HepG2 (cell line): ENCODE measurements at regions not wholly inside any gene's neighbourhood (a gene's known extent, or its start where the extent isn't known, plus 50 kb on each side); places are given as distances from the start of the nearest gene placed in this dataset.
A peak's percentile ranks its signal among the peaks of the same experiment; 100 is the strongest.

ENCODE experiments used
- ATAC-seq: fragments of 200-7000 bp; cut with Tn5 transposase; 3 replicates; pipeline ENCODE4 v1.9.1; 2020; ENCODE audit warnings: mild to moderate bottlenecking, moderate library complexity
- BruUV-seq: library from RNA; stranded (reverse); fragments of 400-500 nt; replicated peaks from 2 replicates; lab custom pipeline; 2021; lab: Mats Ljungman, UMichigan
- CTCF ChIA-PET: fragments of 300-600 bp; formaldehyde crosslinking; extraction: SDS; loops from one replicate; lab custom pipeline; 2021; ENCODE audit warnings: low total read pairs, inconsistent platforms, low intra/inter-chr PET ratio; lab: Yijun Ruan, JAX
- POLR2A ChIA-PET: fragments of 350-600 bp; sonication (Branson Sonifier 250); formaldehyde crosslinking; loops from one replicate; lab custom pipeline; 2020; ENCODE audit warnings: antibody characterized with exemption, inconsistent platforms; lab: Yijun Ruan, JAX
- DNase-seq: peaks from one replicate; pipeline ENCODE4 v3.0.0-alpha.2; 2015; ENCODE audit warnings: low spot score
- FAIRE-seq: peaks from 3 replicates; lab custom pipeline; 2011; peaks lifted over from hg19 to GRCh38; lab: Jason Lieb, UNC
- H2AFZ ChIP-seq: one replicate; pipeline ENCODE4 v1.6.1; 2011; ENCODE audit warnings: low read length, inconsistent platforms
- H3K27ac ChIP-seq: fragments of 300-600 bp; 3 replicates; pipeline ENCODE4 v1.8.0; 2011; ENCODE audit warnings: mixed run types, mild to moderate bottlenecking, mixed read lengths, low read length, inconsistent platforms; ENCODE audit not compliant: insufficient read depth; ENCODE audit errors: extremely low read length
- H3K27me3 ChIP-seq, 2 experiments: fragments of 200-600 bp in 1 of 2; 2 replicates in 1 of 2; 3 replicates in 1 of 2; pipeline versions ENCODE4 v1.6.0 to v1.8.0; 2011; ENCODE audit warnings: low read length in 2 of 2, mild to moderate bottlenecking in 2 of 2, moderate library complexity in 2 of 2, inconsistent platforms in 1 of 2; ENCODE audit not compliant: insufficient read depth in 2 of 2, control insufficient read depth in 1 of 2
- H3K36me3 ChIP-seq, 2 experiments: fragments of 200-600 bp in 1 of 2; replicated peaks in 1 of 2; 2 replicates in 1 of 2; 3 replicates in 1 of 2; pipeline versions ENCODE4 v1.5.1 to v1.8.0; 2011; ENCODE audit warnings: low read length in 2 of 2, inconsistent platforms in 1 of 2; ENCODE audit not compliant: insufficient read depth in 2 of 2, control insufficient read depth in 1 of 2
- H3K4me1 ChIP-seq: 2 replicates; pipeline ENCODE4 v1.5.1; 2012; ENCODE audit warnings: low read length, inconsistent platforms; ENCODE audit not compliant: insufficient read depth
- H3K4me2 ChIP-seq: 2 replicates; pipeline ENCODE4 v1.6.0; 2011; ENCODE audit warnings: low read depth, low read length, inconsistent platforms
- H3K4me3 ChIP-seq, 3 experiments: fragments of 200-600 bp in 1 of 3; sonication (generic), shearing (Covaris generic) in 1 of 3; replicated peaks in 1 of 3; 2 replicates each; pipeline ENCODE4 v1.5.1; 2011 to 2016; ENCODE audit warnings: low read length in 3 of 3, inconsistent platforms in 2 of 3, low read depth in 2 of 3, mild to moderate bottlenecking in 2 of 3, control low read depth in 1 of 3, mixed read lengths in 1 of 3; ENCODE audit not compliant: insufficient read depth in 1 of 3
- H3K79me2 ChIP-seq: one replicate; pipeline ENCODE4 v1.6.1; 2011; ENCODE audit warnings: low read length, inconsistent platforms; ENCODE audit not compliant: insufficient read depth
- H3K9ac ChIP-seq: 2 replicates; pipeline ENCODE4 v1.6.0; 2011; ENCODE audit warnings: mild to moderate bottlenecking, low read depth, low read length, inconsistent platforms; ENCODE audit not compliant: insufficient read depth
- H3K9me3 ChIP-seq: 2 replicates; pipeline ENCODE4 v1.5.1; 2012; ENCODE audit warnings: mild to moderate bottlenecking, low read length
- H4K20me1 ChIP-seq: 2 replicates; pipeline ENCODE4 v1.6.0; 2011; ENCODE audit warnings: inconsistent platforms, mild to moderate bottlenecking, low read length, moderate library complexity; ENCODE audit not compliant: insufficient read depth
- SMYD3 ChIP-seq: sonication (generic); formaldehyde crosslinking; IDR thresholded peaks from 2 replicates; pipeline ENCODE4 v1.8.1; 2023; ENCODE audit warnings: mild to moderate bottlenecking, missing genetic modification reagents
- TEAD3 ChIP-seq: optimal IDR thresholded peaks from 2 replicates; pipeline ENCODE3; 2016; ENCODE audit warnings: borderline replicate concordance
- TOE1 ChIP-seq: sonication (generic); formaldehyde crosslinking; IDR thresholded peaks from 2 replicates; pipeline ENCODE4 v1.4.0; 2020; ENCODE audit warnings: mild to moderate bottlenecking, missing genetic modification reagents
- ZNF317 ChIP-seq: sonication (generic); formaldehyde crosslinking; IDR thresholded peaks from 2 replicates; pipeline ENCODE4 v1.5.0; 2020; ENCODE audit warnings: mild to moderate bottlenecking, missing genetic modification reagents
- WGBS: methylation state at CpG from one replicate; pipeline ENCODE4 v1.1.6; 2017; ENCODE audit warnings: low lambda C conversion rate; 5-methylcytosine and 5-hydroxymethylcytosine counted together
- in situ Hi-C: cut with HindIII; loops from 2 replicates; pipeline ENCODE4 v1.10.0; 2017; ENCODE audit warnings: low pct_unique_long_range_greater_than_20kb; ENCODE audit not compliant: extremely low pct_ligation_motif_present
- intact Hi-C: fragments of 100-400 bp; cut with micrococcal nuclease; formaldehyde crosslinking; loops from one replicate; pipeline ENCODE4 v1.10.0; 2022; ENCODE audit not compliant: unreplicated experiment
- TF ChIP-seq, protein P1 (sequence below): sonication (generic); formaldehyde crosslinking; IDR thresholded peaks from 2 replicates; pipeline ENCODE4 v1.5.1; 2020; ENCODE audit warnings: missing genetic modification reagents, mild to moderate bottlenecking, borderline replicate concordance
- TF ChIP-seq, protein P2 (sequence below): IDR thresholded peaks from 2 replicates; pipeline ENCODE4 v1.6.1; 2016; ENCODE audit warnings: low read depth, borderline replicate concordance
- TF ChIP-seq, protein P3 (sequence below): sonication (generic); formaldehyde crosslinking; conservative IDR thresholded peaks from 2 replicates; pipeline ENCODE4 v1.5.0; 2020; ENCODE audit warnings: missing genetic modification reagents
- TF ChIP-seq, protein P4 (sequence below): sonication (generic); formaldehyde crosslinking; IDR thresholded peaks from 2 replicates; pipeline ENCODE4 v1.8.0; 2022; ENCODE audit warnings: missing genetic modification reagents, low read depth, mild to moderate bottlenecking, borderline replicate concordance
- TF ChIP-seq, protein P5 (sequence below): IDR thresholded peaks from 2 replicates; pipeline ENCODE4 v1.6.1; 2012; ENCODE audit warnings: low read depth, low read length, improper control_type of control experiment

DNA sequence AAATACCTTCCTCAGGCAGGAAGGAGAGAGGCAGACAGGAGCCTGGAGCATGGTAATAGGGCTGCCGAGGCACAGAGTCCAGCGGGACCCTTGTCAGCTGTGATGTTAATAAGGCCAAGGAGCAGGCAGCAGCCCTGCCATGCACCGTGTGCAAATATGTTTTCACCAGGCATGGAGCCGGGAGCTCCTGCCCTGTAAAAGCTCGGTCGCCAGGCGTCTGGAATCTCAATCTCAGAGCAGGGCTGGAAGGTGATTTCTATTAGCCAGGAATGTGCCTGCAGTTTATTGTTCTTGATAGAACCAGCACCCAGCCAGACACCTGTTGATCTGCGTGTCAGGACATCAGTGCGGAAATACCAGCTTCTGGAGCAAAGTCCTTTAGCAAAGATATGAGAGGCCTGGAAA lies 469.8 kb downstream of the GLRX3 start:
- intact Hi-C loops (no loop called here), in situ Hi-C loops (no loop called here)
- no peak for FAIRE-seq
- 4% methylated on average over 4 of the region's 9 CpGs for WGBS
- H3K79me2 ChIP-seq: no peaks in the 10 kb centered on the region
- H3K27ac ChIP-seq: no peak overlapping the region
- no TSS peak for BruUV-seq
- peak; percentile 67 for ATAC-seq
- ChIA-PET CTCF (no interaction called here), POLR2A (no interaction called here)
- H3K27me3 ChIP-seq: peaks cover 0 to 15% of the 10 kb centered on the region in 2 experiments; a peak in 1 of 5 replicates
- H3K4me1 ChIP-seq: peaks cover 10% of the 10 kb centered on the region
- no peaks in the 10 kb centered on the region for H3K36me3 ChIP-seq
- DNase-seq: no peak
- no peaks in the 10 kb centered on the region for H4K20me1 ChIP-seq
- H3K4me2 ChIP-seq: no peak overlapping the region
- H3K9me3 ChIP-seq: no peaks in the 10 kb centered on the region
- H3K9ac ChIP-seq: no peak overlapping the region
- peak overlapping the region; percentile 72 for H2AFZ ChIP-seq
- TF ChIP-seq TEAD3 (CRISPR knock-in tag): peak; percentile 18
- TF ChIP-seq ZNF317: no peak
- TF ChIP-seq, protein P1, sequence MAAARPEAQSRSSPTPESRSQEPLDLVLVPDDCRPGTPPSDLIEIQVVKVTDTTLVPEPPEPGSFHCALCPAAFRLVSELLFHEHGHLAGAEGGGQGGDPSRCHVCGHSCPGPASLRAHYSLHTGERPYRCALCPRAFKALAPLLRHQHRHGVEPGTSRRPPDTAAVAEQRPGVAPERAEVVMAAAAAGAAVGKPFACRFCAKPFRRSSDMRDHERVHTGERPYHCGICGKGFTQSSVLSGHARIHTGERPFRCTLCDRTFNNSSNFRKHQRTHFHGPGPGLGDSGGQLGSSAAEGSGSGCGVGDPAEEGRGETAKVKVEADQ (CRISPR knock-in tag): no peak
- TF ChIP-seq SMYD3 (CRISPR knock-in tag): no peak
- H3K4me3 ChIP-seq: no peak overlapping the region

DNA sequence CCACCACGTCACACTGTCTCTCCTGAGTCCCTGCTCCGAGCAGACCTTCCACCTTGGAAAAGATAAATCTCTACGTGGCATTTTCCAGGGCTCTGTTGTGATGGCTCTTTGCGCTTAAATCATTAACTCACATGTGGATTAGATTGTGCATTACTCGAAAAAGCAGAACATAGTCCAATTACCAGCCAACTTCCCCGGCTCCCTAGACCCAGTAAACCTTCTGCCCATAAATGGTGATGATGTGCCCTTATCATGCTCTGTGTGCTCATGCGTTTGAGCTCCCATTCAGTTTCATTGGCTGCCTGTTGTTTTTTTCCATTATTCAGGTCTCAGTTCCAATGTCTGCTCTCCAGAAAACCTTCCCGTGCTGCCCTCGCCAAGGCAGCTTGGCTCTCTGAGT lies 471.2 kb downstream of the GLRX3 start:
- Histone ChIP-seq H3K4me3 (no peak overlapping the region), H3K4me1 (peaks cover 10% of the 10 kb centered on the region), H3K27me3 (peaks cover 0 to 15% of the 10 kb centered on the region in 2 experiments; a peak in 1 of 5 replicates), H3K27ac (no peak overlapping the region), H3K4me2 (no peak overlapping the region), H3K79me2 (no peaks in the 10 kb centered on the region), H3K9me3 (no peaks in the 10 kb centered on the region), H3K9ac (no peak overlapping the region), H2AFZ (no peak overlapping the region), H3K36me3 (no peaks in the 10 kb centered on the region), H4K20me1 (no peaks in the 10 kb centered on the region)
- ATAC-seq (no peak), DNase-seq (no peak), FAIRE-seq (no peak)
- WGBS: 21% methylated on average over 9 of the region's 9 CpGs
- in situ Hi-C loops (no loop called here), intact Hi-C loops (no loop called here)
- no TSS peak for BruUV-seq
- POLR2A ChIA-PET: no interaction called here
- CTCF ChIA-PET: no interaction called here
- TF ChIP-seq TOE1 (CRISPR knock-in tag): no peak
- TF ChIP-seq, protein P2, sequence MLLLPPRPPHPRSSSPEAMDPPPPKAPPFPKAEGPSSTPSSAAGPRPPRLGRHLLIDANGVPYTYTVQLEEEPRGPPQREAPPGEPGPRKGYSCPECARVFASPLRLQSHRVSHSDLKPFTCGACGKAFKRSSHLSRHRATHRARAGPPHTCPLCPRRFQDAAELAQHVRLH (CRISPR knock-in tag): no peak
- TF ChIP-seq, protein P3, sequence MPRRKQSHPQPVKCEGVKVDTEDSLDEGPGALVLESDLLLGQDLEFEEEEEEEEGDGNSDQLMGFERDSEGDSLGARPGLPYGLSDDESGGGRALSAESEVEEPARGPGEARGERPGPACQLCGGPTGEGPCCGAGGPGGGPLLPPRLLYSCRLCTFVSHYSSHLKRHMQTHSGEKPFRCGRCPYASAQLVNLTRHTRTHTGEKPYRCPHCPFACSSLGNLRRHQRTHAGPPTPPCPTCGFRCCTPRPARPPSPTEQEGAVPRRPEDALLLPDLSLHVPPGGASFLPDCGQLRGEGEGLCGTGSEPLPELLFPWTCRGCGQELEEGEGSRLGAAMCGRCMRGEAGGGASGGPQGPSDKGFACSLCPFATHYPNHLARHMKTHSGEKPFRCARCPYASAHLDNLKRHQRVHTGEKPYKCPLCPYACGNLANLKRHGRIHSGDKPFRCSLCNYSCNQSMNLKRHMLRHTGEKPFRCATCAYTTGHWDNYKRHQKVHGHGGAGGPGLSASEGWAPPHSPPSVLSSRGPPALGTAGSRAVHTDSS (CRISPR knock-in tag): no peak
- TF ChIP-seq, protein P4, sequence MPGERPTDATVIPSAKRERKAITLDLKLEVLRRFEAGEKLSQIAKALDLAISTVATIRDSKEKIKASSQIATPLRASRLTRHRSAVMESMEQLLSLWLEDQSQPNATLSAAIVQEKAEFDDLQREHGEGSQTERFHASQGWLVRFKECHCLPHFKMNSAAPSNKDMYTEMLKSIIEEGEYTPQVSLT (CRISPR knock-in tag): no peak
- TF ChIP-seq, protein P5, sequence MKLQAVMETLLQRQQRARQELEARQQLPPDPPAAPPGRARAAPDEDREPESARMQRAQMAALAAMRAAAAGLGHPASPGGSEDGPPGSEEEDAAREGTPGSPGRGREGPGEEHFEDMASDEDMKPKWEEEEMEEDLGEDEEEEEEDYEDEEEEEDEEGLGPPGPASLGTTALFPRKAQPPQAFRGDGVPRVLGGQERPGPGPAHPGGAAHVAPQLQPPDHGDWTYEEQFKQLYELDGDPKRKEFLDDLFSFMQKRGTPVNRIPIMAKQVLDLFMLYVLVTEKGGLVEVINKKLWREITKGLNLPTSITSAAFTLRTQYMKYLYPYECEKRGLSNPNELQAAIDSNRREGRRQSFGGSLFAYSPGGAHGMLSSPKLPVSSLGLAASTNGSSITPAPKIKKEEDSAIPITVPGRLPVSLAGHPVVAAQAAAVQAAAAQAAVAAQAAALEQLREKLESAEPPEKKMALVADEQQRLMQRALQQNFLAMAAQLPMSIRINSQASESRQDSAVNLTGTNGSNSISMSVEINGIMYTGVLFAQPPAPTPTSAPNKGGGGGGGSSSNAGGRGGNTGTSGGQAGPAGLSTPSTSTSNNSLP: no peak
